Body of pancreas (tissue), 4 donors: ENCODE measurements at regions not wholly inside any gene's neighbourhood (a gene's known extent, or its start where the extent isn't known, plus 50 kb on each side); places are given as distances from the start of the nearest gene placed in this dataset.

Source experiments
- POLR2A ChIP-seq, 3 donors: fragments of 450-650 bp; IDR thresholded peaks; one replicate each; pipeline ENCODE4 v1.6.1; 2016; ENCODE audit warnings: antibody characterized with exemption in 3 of 3, mild to moderate bottlenecking in 2 of 3
- TF ChIP-seq, protein P1 (sequence below), 7 experiments: fragments of 450-650 bp in 4 of 7; fragments of 200-600 bp in 3 of 7; sonication (generic) in 3 of 7; IDR thresholded peaks; one replicate each; pipeline ENCODE4 v1.5.1; 2016 to 2019; ENCODE audit warnings: antibody characterized with exemption in 7 of 7

DNA sequence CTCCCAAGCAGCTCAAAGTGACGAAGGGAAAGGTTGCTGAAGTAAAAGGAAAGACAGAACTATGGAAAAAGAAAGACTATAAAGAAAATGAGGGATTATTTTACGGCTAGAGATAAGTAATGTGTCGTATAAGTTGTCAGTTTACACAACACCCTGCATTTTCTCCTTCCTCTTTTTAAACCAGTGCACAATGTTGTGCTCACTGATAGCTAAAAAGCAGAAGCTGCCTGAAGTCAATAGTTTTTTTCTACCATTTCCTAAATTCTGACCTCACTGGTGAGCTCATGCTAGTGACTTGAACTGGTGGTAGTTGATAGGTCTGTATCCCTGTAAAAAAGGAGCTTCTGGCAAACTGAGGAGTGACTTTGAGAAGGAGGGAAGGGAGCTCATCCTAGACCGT is 368.6 kb upstream of the GBE1 start:
- TF ChIP-seq, protein P1, sequence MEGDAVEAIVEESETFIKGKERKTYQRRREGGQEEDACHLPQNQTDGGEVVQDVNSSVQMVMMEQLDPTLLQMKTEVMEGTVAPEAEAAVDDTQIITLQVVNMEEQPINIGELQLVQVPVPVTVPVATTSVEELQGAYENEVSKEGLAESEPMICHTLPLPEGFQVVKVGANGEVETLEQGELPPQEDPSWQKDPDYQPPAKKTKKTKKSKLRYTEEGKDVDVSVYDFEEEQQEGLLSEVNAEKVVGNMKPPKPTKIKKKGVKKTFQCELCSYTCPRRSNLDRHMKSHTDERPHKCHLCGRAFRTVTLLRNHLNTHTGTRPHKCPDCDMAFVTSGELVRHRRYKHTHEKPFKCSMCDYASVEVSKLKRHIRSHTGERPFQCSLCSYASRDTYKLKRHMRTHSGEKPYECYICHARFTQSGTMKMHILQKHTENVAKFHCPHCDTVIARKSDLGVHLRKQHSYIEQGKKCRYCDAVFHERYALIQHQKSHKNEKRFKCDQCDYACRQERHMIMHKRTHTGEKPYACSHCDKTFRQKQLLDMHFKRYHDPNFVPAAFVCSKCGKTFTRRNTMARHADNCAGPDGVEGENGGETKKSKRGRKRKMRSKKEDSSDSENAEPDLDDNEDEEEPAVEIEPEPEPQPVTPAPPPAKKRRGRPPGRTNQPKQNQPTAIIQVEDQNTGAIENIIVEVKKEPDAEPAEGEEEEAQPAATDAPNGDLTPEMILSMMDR (IDR thresholded peaks at IDR 0.05): no peak
- TF ChIP-seq POLR2A (IDR thresholded peaks at IDR 0.05): no peak
